Activated T-helper 1 cell treated with anti-CD3 and anti-CD28 coated beads, Interleukin-12 subunit alpha, Interleukin-12 subunit beta, Interleukin-2, Interleukin-4 antibody, amounts not matched to agents 30 ng/mL and 10 ng/mL and 1 ng/mL, durations not matched to agents 14 hours and 24 hours and 36 hours (primary cell): ENCODE measurements at regions not wholly inside any gene's neighbourhood (a gene's known extent, or its start where the extent isn't known, plus 50 kb on each side); places are given as distances from the start of the nearest gene placed in this dataset.

Experiments
- DNase-seq: peaks from one replicate; pipeline ENCODE4 v3.0.0; 2021; ENCODE audit warnings: low spot score
- H3K27ac Mint-ChIP-seq: one replicate; pipeline ENCODE4 v1.8.0; 2021; ENCODE audit warnings: mild to moderate bottlenecking, mixed read lengths
- H3K27me3 Mint-ChIP-seq: one replicate; pipeline ENCODE4 v1.8.0; 2022; ENCODE audit warnings: mild to moderate bottlenecking, moderate library complexity, mixed read lengths; ENCODE audit not compliant: insufficient read depth
- H3K36me3 Mint-ChIP-seq: one replicate; pipeline ENCODE4 v1.8.0; 2021; ENCODE audit warnings: low read depth, mixed read lengths
- H3K4me1 Mint-ChIP-seq: one replicate; pipeline ENCODE4 v1.8.0; 2021; ENCODE audit warnings: low read depth, mixed read lengths
- H3K4me3 Mint-ChIP-seq: one replicate; pipeline ENCODE4 v1.8.0; 2021; ENCODE audit warnings: mild to moderate bottlenecking, moderate library complexity, mixed read lengths
- H3K9me3 Mint-ChIP-seq: one replicate; pipeline ENCODE4 v1.8.0; 2021; ENCODE audit warnings: mixed read lengths
- intact Hi-C: fragments of 100-400 bp; cut with micrococcal nuclease; formaldehyde crosslinking; loops from one replicate; pipeline ENCODE4 v1.15.1; 2024

GRCh38 chr3:181976526-181976925, 264.8 kb downstream of the SOX2 start:
- no peaks in the 10 kb centered on the region for H3K9me3 Mint-ChIP-seq
- intact Hi-C loops, result no loop called here
- H3K27ac Mint-ChIP-seq, result no peak overlapping the region
- DNase-seq, result no peak
- H3K36me3 Mint-ChIP-seq, result no peaks in the 10 kb centered on the region
- H3K27me3 Mint-ChIP-seq, result no peaks in the 10 kb centered on the region
- H3K4me3 Mint-ChIP-seq, result no peak overlapping the region
- no peaks in the 10 kb centered on the region for H3K4me1 Mint-ChIP-seq

- Mint-ChIP-seq H3K9me3 (no peaks in the 10 kb centered on the region), H3K4me3 (no peak overlapping the region), H3K27me3 (no peaks in the 10 kb centered on the region), H3K27ac (no peak overlapping the region), H3K36me3 (no peaks in the 10 kb centered on the region), H3K4me1 (no peaks in the 10 kb centered on the region)
- DNase-seq, result no peak
- intact Hi-C loops, result no loop called here
Measured at GRCh38 chr3:181985386-181985785, 273.7 kb downstream of the SOX2 start.

- Mint-ChIP-seq H3K4me1 (no peaks in the 10 kb centered on the region), H3K27ac (no peak overlapping the region)
Measured at GRCh38 chr3:181987736-181988135, 276.0 kb downstream of the SOX2 start.

GRCh38 chr3:181998828-181999227, 287.1 kb downstream of the SOX2 start:
- no peaks in the 10 kb centered on the region for H3K4me1 Mint-ChIP-seq

More at GRCh38 chr3:181987736-181988135, 276.0 kb downstream of the SOX2 start:
- no peak for DNase-seq
- Mint-ChIP-seq H3K36me3 (no peaks in the 10 kb centered on the region), H3K9me3 (no peaks in the 10 kb centered on the region), H3K4me3 (no peak overlapping the region), H3K27me3 (no peaks in the 10 kb centered on the region)
- intact Hi-C loops, result no loop called here

DNA sequence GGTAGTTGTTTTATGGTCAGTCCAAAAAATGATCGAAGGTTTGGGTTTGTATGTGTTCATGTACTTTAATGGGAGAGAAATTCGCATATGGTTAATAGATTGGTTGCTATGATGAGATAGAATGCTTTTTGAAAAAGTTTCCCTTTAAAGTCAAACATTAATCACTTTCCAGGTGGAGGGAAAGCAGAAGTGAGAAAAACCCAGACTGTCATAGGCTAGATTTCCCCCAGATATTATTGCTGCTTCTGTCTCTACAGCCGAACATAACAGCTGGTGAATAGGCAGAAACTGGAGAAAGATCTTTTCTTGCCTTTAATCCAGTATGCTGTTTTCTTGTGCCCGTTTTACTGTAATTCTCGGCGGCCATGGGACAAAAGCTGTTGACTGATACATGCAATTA, 287.6 kb downstream of the SOX2 start:
- no peaks in the 10 kb centered on the region for H3K36me3 Mint-ChIP-seq

More at GRCh38 chr3:181998828-181999227, 287.1 kb downstream of the SOX2 start:
- DNase-seq, result no peak
- Mint-ChIP-seq H3K27ac (no peak overlapping the region), H3K4me3 (no peak overlapping the region), H3K36me3 (no peaks in the 10 kb centered on the region), H3K27me3 (no peaks in the 10 kb centered on the region), H3K9me3 (no peaks in the 10 kb centered on the region)
- intact Hi-C loops, result no loop called here

DNA sequence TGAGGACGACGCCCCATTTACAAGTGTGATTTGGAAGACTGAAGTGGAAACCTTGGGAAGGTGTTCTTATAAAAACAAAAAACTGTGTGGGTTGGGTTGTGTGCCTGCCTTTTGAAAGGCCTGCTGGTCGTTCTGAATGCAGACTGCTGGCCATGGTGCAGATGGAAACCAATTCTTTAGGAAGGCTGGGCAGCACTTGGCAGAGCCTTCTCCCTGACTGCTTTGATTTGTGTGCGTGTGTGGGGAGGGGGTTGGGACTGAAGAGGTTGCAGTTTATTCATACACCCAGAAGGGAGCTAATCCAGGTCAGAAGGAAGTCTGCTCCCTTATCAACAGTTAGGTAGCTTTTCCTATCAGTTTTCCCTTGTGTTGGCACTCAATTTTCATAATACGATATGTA, 288.7 kb downstream of the SOX2 start:
- Mint-ChIP-seq H3K27ac (no peak overlapping the region), H3K27me3 (no peaks in the 10 kb centered on the region), H3K9me3 (no peaks in the 10 kb centered on the region), H3K4me3 (no peak overlapping the region), H3K36me3 (no peaks in the 10 kb centered on the region), H3K4me1 (no peaks in the 10 kb centered on the region)
- intact Hi-C loops, result no loop called here
- DNase-seq, result no peak

More for the DNA sequence above, 287.6 kb downstream of the SOX2 start:
- H3K4me1 Mint-ChIP-seq, result no peaks in the 10 kb centered on the region
- intact Hi-C loops, result no loop called here
- H3K9me3 Mint-ChIP-seq, result no peaks in the 10 kb centered on the region
- H3K27ac Mint-ChIP-seq, result no peak overlapping the region
- H3K4me3 Mint-ChIP-seq, result no peak overlapping the region
- DNase-seq, result no peak
- H3K27me3 Mint-ChIP-seq, result no peaks in the 10 kb centered on the region

GRCh38 chr3:182005219-182005618, 293.5 kb downstream of the SOX2 start:
- intact Hi-C loops, result no loop called here
- Mint-ChIP-seq H3K27ac (no peak overlapping the region), H3K27me3 (no peaks in the 10 kb centered on the region), H3K4me3 (no peak overlapping the region), H3K9me3 (no peaks in the 10 kb centered on the region), H3K4me1 (no peaks in the 10 kb centered on the region), H3K36me3 (no peaks in the 10 kb centered on the region)
- DNase-seq, result no peak

- H3K4me1 Mint-ChIP-seq, result no peaks in the 10 kb centered on the region
- no peak for DNase-seq
- H3K36me3 Mint-ChIP-seq, result no peaks in the 10 kb centered on the region
- no peak overlapping the region for H3K4me3 Mint-ChIP-seq
- intact Hi-C loops, result no loop called here
- H3K27ac Mint-ChIP-seq, result no peak overlapping the region
- no peaks in the 10 kb centered on the region for H3K9me3 Mint-ChIP-seq
- H3K27me3 Mint-ChIP-seq, result no peaks in the 10 kb centered on the region
Measured at GRCh38 chr3:182005701-182006100, 294.0 kb downstream of the SOX2 start.

DNA sequence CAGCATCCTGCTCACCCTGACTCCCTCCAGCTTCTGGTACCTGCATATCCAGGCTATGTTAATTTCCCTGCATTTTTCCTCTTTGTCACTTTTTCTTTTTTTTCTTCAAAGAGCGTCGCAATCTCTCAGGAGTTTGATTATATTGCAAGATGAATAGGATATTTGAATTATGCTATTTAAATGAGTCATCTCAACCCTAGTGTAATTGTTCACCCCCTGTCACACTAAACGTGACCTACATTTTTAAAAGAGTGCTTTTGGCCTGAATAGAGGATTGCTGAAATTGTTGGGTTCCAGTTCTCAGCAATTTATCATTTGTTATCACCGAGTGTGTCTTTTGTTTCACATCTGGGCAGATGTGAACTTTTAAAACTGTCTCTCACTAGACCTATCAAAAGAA, 294.7 kb downstream of the SOX2 start:
- Mint-ChIP-seq H3K4me1 (no peaks in the 10 kb centered on the region), H3K27ac (no peak overlapping the region), H3K36me3 (no peaks in the 10 kb centered on the region), H3K9me3 (no peaks in the 10 kb centered on the region), H3K4me3 (no peak overlapping the region), H3K27me3 (no peaks in the 10 kb centered on the region)
- no peak for DNase-seq
- intact Hi-C loops, result no loop called here

DNA sequence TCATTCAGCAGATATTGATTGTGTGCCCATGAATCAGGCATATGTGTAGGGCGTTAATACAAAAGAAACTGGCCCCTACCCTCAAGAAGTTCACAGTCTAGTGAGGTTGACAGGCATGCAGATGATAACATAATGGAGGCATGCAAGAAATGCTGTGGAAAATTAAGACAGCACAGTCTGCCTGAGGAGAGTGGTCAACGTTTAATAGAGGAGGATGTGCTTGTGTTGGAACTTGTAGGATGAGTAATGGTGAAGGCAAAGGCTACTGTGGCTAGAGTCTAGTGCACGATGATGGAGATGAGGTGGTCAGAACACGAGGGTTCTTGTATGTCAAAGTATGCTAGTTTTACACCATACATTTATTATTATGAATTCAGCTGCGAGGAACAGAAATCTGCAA, 295.7 kb downstream of the SOX2 start:
- H3K27ac Mint-ChIP-seq, result no peak overlapping the region
- no peaks in the 10 kb centered on the region for H3K36me3 Mint-ChIP-seq
- H3K9me3 Mint-ChIP-seq, result no peaks in the 10 kb centered on the region
- intact Hi-C loops, result no loop called here
- H3K4me1 Mint-ChIP-seq, result no peaks in the 10 kb centered on the region
- DNase-seq, result no peak
- H3K27me3 Mint-ChIP-seq, result no peaks in the 10 kb centered on the region
- H3K4me3 Mint-ChIP-seq, result no peak overlapping the region

- H3K27ac Mint-ChIP-seq, result no peak overlapping the region
- no peak overlapping the region for H3K4me3 Mint-ChIP-seq
- H3K36me3 Mint-ChIP-seq, result no peaks in the 10 kb centered on the region
- no peak for DNase-seq
- no peaks in the 10 kb centered on the region for H3K4me1 Mint-ChIP-seq
- no peaks in the 10 kb centered on the region for H3K9me3 Mint-ChIP-seq
- H3K27me3 Mint-ChIP-seq, result no peaks in the 10 kb centered on the region
- intact Hi-C loops, result no loop called here
Measured at GRCh38 chr3:182018361-182018760, 306.6 kb downstream of the SOX2 start.

DNA sequence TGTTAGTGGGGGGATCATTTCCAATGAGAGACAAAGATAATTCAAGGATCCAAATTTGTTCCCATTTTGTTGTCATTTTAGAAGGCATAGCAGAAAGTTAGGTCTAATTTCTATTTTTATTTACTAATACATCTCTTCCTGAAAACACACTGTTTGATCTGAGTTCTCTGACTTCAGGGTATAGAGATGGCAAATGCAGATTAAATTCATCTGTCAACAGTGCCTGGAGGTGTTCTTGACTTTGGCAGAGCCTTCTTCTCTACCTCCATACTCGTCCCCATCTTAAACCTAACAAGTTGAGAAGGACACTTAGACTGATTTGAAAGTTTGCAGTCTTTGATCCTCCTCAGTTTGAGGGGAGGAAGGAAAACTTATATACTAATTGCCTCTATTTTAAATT, 308.2 kb downstream of the SOX2 start:
- H3K27ac Mint-ChIP-seq, result no peak overlapping the region
- H3K4me1 Mint-ChIP-seq, result no peaks in the 10 kb centered on the region
- intact Hi-C loops, result loop anchor here (10.0 kb wide), 1 partner anchor 1745 kb away; no protein-coding TSS in a partner anchor

DNA sequence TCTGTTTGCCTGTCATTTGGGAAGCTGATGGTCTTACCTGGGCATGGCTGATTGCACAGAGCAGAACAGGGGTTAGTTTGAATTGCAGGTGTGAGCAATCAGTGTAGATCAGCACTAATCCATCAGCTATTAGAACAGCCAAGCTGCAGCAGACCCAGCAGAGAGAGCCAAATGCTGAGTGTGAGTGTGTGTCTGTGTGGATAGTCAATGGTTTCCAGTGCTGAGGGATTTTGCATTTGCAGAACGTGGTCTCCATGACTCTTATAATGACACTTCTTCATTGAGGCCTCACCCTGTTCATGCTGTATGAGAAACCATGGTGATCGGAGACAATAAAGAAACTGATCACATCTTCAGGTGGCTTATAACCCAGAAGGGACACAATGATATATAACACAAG, 312.1 kb downstream of the SOX2 start:
- no peaks in the 10 kb centered on the region for H3K27me3 Mint-ChIP-seq
- H3K4me3 Mint-ChIP-seq, result no peak overlapping the region
- no peak overlapping the region for H3K27ac Mint-ChIP-seq
- no peaks in the 10 kb centered on the region for H3K36me3 Mint-ChIP-seq
- intact Hi-C loops, result loop anchor here (10.0 kb wide), 1 partner anchor 1749 kb away; no protein-coding TSS in a partner anchor
- DNase-seq, result no peak
- H3K9me3 Mint-ChIP-seq, result no peaks in the 10 kb centered on the region
- H3K4me1 Mint-ChIP-seq, result no peaks in the 10 kb centered on the region

More for the DNA sequence above, 308.2 kb downstream of the SOX2 start:
- Mint-ChIP-seq H3K9me3 (no peaks in the 10 kb centered on the region), H3K27me3 (no peaks in the 10 kb centered on the region), H3K4me3 (no peak overlapping the region), H3K36me3 (no peaks in the 10 kb centered on the region)
- DNase-seq, result no peak

- no peak overlapping the region for H3K4me3 Mint-ChIP-seq
- no peaks in the 10 kb centered on the region for H3K36me3 Mint-ChIP-seq
- no peaks in the 10 kb centered on the region for H3K9me3 Mint-ChIP-seq
- H3K27me3 Mint-ChIP-seq, result no peaks in the 10 kb centered on the region
- intact Hi-C loops, result loop anchor here (10.0 kb wide), 1 partner anchor 1753 kb away; no protein-coding TSS in a partner anchor
- no peaks in the 10 kb centered on the region for H3K4me1 Mint-ChIP-seq
- DNase-seq, result no peak
- no peak overlapping the region for H3K27ac Mint-ChIP-seq
Measured at GRCh38 chr3:182027366-182027765, 315.6 kb downstream of the SOX2 start.
